ENCODE measurements at regions not wholly inside any gene's neighbourhood (a gene's known extent, or its start where the extent isn't known, plus 50 kb on each side); places are given as distances from the start of the nearest gene placed in this dataset.

- Histone ChIP-seq H3K4me3 (ENCODE audit: low read depth in 2 of 2, low read length in 2 of 2) (no peak overlapping the region), H3K9me3 (ENCODE audit: control insufficient read depth, insufficient read depth, low read depth, low read length) (no peaks in the 10 kb centered on the region), H3K27me3 (ENCODE audit: control insufficient read depth, insufficient read depth, low read length) (0 out of 2 replicates have a peak, but pooled peaks cover 5% of the 10 kb centered on the region), H3K27ac (ENCODE audit: low read length) (no peak overlapping the region), H3K36me3 (ENCODE audit: control insufficient read depth, insufficient read depth, low read length) (no peaks in the 10 kb centered on the region), H3K4me1 (ENCODE audit: control insufficient read depth, insufficient read depth, low read length) (no peaks in the 10 kb centered on the region)
- intact Hi-C loops (cut with micrococcal nuclease; ENCODE audit: unreplicated experiment) = no loop called here
- ChIA-PET POLR2A (no interaction called here), CTCF (no interaction called here)
- TF ChIP-seq SIN3A (IDR thresholded peaks at IDR 0.05; ENCODE audit: borderline replicate concordance, insufficient read depth, low read depth, low read length) (no peak), POLR2AphosphoS5 (IDR thresholded peaks at IDR 0.05; ENCODE audit: low read depth, low read length) (no peak), TCF7L2 (IDR thresholded peaks at IDR 0.05; ENCODE audit: low read depth, low read length) (no peak), REST (IDR thresholded peaks at IDR 0.05; ENCODE audit: insufficient read depth in 1 of 2, low read depth in 2 of 2, low read length in 1 of 2) (no peak)
- ATAC-seq (no peak), DNase-seq (ENCODE audit: low read depth, low spot score) (no peak)
- in situ Hi-C loops (cut with HindIII; ENCODE audit: low pct_unique_long_range_greater_than_20kb, low sequenced_read_pairs) = no loop called here
- BruUV-seq (replicated peaks) = no TSS peak
Measured at GRCh38 chr7:96527133-96527827, 182.4 kb downstream of the SEM1 start.

GRCh38 chr7:96526496-96526895 lies 183.2 kb downstream of the SEM1 start:
- Histone ChIP-seq H3K9me3 (ENCODE audit: control insufficient read depth, insufficient read depth, low read depth, low read length) (no peaks in the 10 kb centered on the region), H3K27me3 (ENCODE audit: control insufficient read depth, insufficient read depth, low read length) (0 out of 2 replicates have a peak, but pooled peaks cover 3% of the 10 kb centered on the region), H3K36me3 (ENCODE audit: control insufficient read depth, insufficient read depth, low read length) (no peaks in the 10 kb centered on the region), H3K4me3 (ENCODE audit: low read depth in 2 of 2, low read length in 2 of 2) (no peak overlapping the region), H3K27ac (ENCODE audit: low read length) (no peak overlapping the region), H3K4me1 (ENCODE audit: control insufficient read depth, insufficient read depth, low read length) (no peaks in the 10 kb centered on the region)
- DNase-seq (ENCODE audit: low read depth, low spot score) (no peak), ATAC-seq (no peak)
- in situ Hi-C loops (cut with HindIII; ENCODE audit: low pct_unique_long_range_greater_than_20kb, low sequenced_read_pairs) (no loop called here), intact Hi-C loops (cut with micrococcal nuclease; ENCODE audit: unreplicated experiment) (no loop called here)
- CTCF ChIA-PET = no interaction called here
- no TSS peak for BruUV-seq (replicated peaks)
- POLR2A ChIA-PET = no interaction called here
- TF ChIP-seq CTCF (IDR thresholded peaks at IDR 0.05) (no peak), TCF7L2 (IDR thresholded peaks at IDR 0.05; ENCODE audit: low read depth, low read length) (no peak), SIN3A (IDR thresholded peaks at IDR 0.05; ENCODE audit: borderline replicate concordance, insufficient read depth, low read depth, low read length) (no peak), POLR2AphosphoS5 (IDR thresholded peaks at IDR 0.05; ENCODE audit: low read depth, low read length) (no peak), REST (IDR thresholded peaks at IDR 0.05; ENCODE audit: insufficient read depth in 1 of 2, low read depth in 2 of 2, low read length in 1 of 2) (no peak)
